Transverse colon (tissue), 4 donors: ENCODE measurements at regions not wholly inside any gene's neighbourhood (a gene's known extent, or its start where the extent isn't known, plus 50 kb on each side); places are given as distances from the start of the nearest gene placed in this dataset.

Experiments
- DNase-seq: peaks from one replicate; pipeline ENCODE4 v3.0.0-alpha.2; 2019
- H3K27ac ChIP-seq, 4 donors: fragments of 200-600 bp; sonication (generic); 2 replicates each; pipeline ENCODE4 v1.5.1; 2016 to 2018; ENCODE audit warnings: inconsistent platforms in 4 of 4
- H3K27me3 ChIP-seq: fragments of 200-600 bp; sonication (generic); 2 replicates; pipeline ENCODE4 v1.5.1; 2017; ENCODE audit warnings: inconsistent platforms
- H3K36me3 ChIP-seq, 4 donors: fragments of 200-600 bp; sonication (generic); 2 replicates each; pipeline ENCODE4 v1.5.1; 2017 to 2019; ENCODE audit warnings: inconsistent platforms in 4 of 4
- H3K4me1 ChIP-seq, 4 donors: fragments of 200-600 bp; sonication (generic); 2 replicates each; pipeline ENCODE4 v1.5.1; 2017 to 2020; ENCODE audit warnings: inconsistent platforms in 4 of 4
- H3K4me3 ChIP-seq, 4 donors: fragments of 200-600 bp; sonication (generic); 1 replicate in 1 of 4; 2 replicates in 3 of 4; pipeline versions ENCODE4 v1.5.1 to v1.6.1; 2017 to 2019; ENCODE audit warnings: inconsistent platforms in 4 of 4
- H3K9me3 ChIP-seq, 2 donors: fragments of 200-600 bp; sonication (generic); 2 replicates each; pipeline ENCODE4 v1.5.1; 2017 to 2019; ENCODE audit warnings: inconsistent platforms in 2 of 2
- EP300 ChIP-seq: sonication (generic); formaldehyde crosslinking; IDR thresholded peaks from one replicate; pipeline ENCODE4 v1.6.1; 2017; ENCODE audit warnings: antibody characterized with exemption, low read depth
- POLR2A ChIP-seq: fragments of 450-650 bp; IDR thresholded peaks from one replicate; pipeline ENCODE4 v1.6.1; 2016; ENCODE audit warnings: antibody characterized with exemption, mild to moderate bottlenecking, moderate library complexity
- POLR2AphosphoS5 ChIP-seq, 3 donors: sonication (generic); formaldehyde crosslinking; IDR thresholded peaks; one replicate each; pipeline ENCODE4 v1.6.1; 2016; ENCODE audit warnings: antibody characterized with exemption in 3 of 3
- WGBS, 2 donors: methylation state at CpG; one replicate each; pipeline ENCODE4 v1.1.5; 2018; ENCODE audit warnings: low coverage in 1 of 2; 5-methylcytosine and 5-hydroxymethylcytosine counted together
- in situ Hi-C, 4 donors: fragments of 200-750 bp; cut with MboI; loops; one replicate each; pipeline versions ENCODE4 v1.15.0 to v1.15.1; 2017; ENCODE audit warnings: low sequenced_read_pairs in 3 of 4, low pct_ligation_motif_present in 1 of 4, low pct_unique_long_range_greater_than_20kb in 1 of 4
- intact Hi-C: fragments of 100-400 bp; cut with DNase I; formaldehyde crosslinking; loops from one replicate; pipeline ENCODE4 v1.15.1; 2023; ENCODE audit warnings: low total_unique reads
- TF ChIP-seq, protein P1 (sequence below), 5 experiments: fragments of 200-600 bp in 3 of 5; fragments of 450-650 bp in 2 of 5; sonication (generic) in 3 of 5; IDR thresholded peaks; 1 replicate in 2 of 5; 2 replicates in 3 of 5; pipeline ENCODE4 v1.5.1; 2016 to 2017; ENCODE audit warnings: antibody characterized with exemption in 5 of 5, inconsistent platforms in 3 of 5, mild to moderate bottlenecking in 2 of 5, moderate library complexity in 1 of 5

- TF ChIP-seq, protein P1, sequence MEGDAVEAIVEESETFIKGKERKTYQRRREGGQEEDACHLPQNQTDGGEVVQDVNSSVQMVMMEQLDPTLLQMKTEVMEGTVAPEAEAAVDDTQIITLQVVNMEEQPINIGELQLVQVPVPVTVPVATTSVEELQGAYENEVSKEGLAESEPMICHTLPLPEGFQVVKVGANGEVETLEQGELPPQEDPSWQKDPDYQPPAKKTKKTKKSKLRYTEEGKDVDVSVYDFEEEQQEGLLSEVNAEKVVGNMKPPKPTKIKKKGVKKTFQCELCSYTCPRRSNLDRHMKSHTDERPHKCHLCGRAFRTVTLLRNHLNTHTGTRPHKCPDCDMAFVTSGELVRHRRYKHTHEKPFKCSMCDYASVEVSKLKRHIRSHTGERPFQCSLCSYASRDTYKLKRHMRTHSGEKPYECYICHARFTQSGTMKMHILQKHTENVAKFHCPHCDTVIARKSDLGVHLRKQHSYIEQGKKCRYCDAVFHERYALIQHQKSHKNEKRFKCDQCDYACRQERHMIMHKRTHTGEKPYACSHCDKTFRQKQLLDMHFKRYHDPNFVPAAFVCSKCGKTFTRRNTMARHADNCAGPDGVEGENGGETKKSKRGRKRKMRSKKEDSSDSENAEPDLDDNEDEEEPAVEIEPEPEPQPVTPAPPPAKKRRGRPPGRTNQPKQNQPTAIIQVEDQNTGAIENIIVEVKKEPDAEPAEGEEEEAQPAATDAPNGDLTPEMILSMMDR (IDR thresholded peaks at IDR 0.05), result no peak
- TF ChIP-seq EP300 (no peak), POLR2AphosphoS5 (IDR thresholded peaks at IDR 0.05) (no peak)
- Histone ChIP-seq H3K4me3 (no peak overlapping the region), H3K4me1 (no peaks in the 10 kb centered on the region), H3K36me3 (no peaks in the 10 kb centered on the region), H3K27ac (no peak overlapping the region), H3K27me3 (no peaks in the 10 kb centered on the region), H3K9me3 (no peaks in the 10 kb centered on the region)
- intact Hi-C loops, result no loop called here
- in situ Hi-C loops, result no loop called here
- DNase-seq, result no peak
- 89 to 90% methylated on average over 2 to 9 of the region's 9 CpGs for WGBS, 2 donors
These were observed 261.2 kb downstream of the CLIC5 start for GRCh38 chr6:45754432-45754831.

DNA sequence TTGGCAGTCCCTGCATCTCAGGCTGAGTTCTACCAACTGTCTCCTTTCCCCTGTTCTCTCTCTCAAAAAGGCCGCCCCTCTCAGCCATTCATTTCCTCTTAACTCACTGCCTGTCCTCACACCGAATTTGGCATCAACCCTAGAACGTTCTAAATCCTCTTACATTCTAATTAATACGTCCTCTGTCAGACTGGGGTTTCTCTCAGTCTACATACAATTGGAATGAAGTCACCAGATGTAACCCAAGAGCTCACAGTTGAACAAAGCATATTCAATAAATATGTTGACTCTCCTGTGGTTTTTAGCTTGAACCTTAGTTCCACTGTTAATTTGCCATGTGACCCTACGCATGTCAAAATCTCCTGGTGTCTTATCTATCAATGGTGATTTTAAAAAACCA lies 269.6 kb downstream of the CLIC5 start:
- in situ Hi-C loops, result no loop called here
- TF ChIP-seq POLR2AphosphoS5 (IDR thresholded peaks at IDR 0.05) (no peak), EP300 (no peak), POLR2A (no peak)
- TF ChIP-seq, protein P1 (IDR thresholded peaks at IDR 0.05), result no peak
- Histone ChIP-seq H3K4me3 (no peak overlapping the region), H3K4me1 (peaks cover 0 to 19% (median 0%) of the 10 kb centered on the region in 4 donors), H3K9me3 (peaks cover 0 to 5% of the 10 kb centered on the region in 2 donors), H3K27ac (no peak overlapping the region), H3K27me3 (no peaks in the 10 kb centered on the region), H3K36me3 (no peaks in the 10 kb centered on the region)
- 79 to 89% methylated on average over 5 of the region's 5 CpGs for WGBS, 2 donors
- intact Hi-C loops, result no loop called here
- no peak for DNase-seq

GRCh38 chr6:45743028-45743615 lies 272.5 kb downstream of the CLIC5 start:
- H3K9me3 ChIP-seq, result peaks cover 0 to 1% of the 10 kb centered on the region in 2 donors
- in situ Hi-C loops (no loop called here), intact Hi-C loops (no loop called here)
- H3K27me3 ChIP-seq, result no peaks in the 10 kb centered on the region
- no peak overlapping the region for H3K27ac ChIP-seq
- no peak for TF ChIP-seq POLR2AphosphoS5 (IDR thresholded peaks at IDR 0.05)
- no peak for TF ChIP-seq EP300
- TF ChIP-seq, protein P1 (IDR thresholded peaks at IDR 0.05), result no peak
- TF ChIP-seq POLR2A, result no peak
- no peak overlapping the region for H3K4me3 ChIP-seq
- peaks cover 0 to 20% (median 0%) of the 10 kb centered on the region in 4 donors for H3K4me1 ChIP-seq
- 84 to 87% methylated on average over 6 to 7 of the region's 7 CpGs for WGBS, 2 donors
- H3K36me3 ChIP-seq, result no peaks in the 10 kb centered on the region
- DNase-seq, result no peak

DNA sequence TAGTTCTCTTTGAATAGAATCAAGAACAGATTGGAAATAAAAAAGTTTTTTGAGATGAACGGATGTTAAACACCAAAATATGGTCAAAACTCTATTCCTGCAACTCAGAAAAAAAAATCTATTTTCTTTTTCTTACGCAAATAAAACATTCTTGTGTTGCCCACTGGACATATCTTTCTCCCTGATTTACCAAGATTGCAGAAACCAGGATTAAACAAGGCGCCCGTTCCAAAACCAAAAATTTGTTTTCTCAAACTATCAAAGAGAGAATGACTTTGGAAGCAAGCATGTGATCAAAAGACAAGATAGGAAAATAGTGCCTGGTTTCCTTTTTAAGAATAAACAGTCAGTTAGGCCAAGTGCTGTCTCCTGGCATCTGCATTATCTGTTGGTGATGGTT lies 273.1 kb downstream of the CLIC5 start:
- TF ChIP-seq POLR2AphosphoS5 (IDR thresholded peaks at IDR 0.05) (no peak), POLR2A (no peak), EP300 (no peak)
- TF ChIP-seq, protein P1 (IDR thresholded peaks at IDR 0.05), result no peak
- Histone ChIP-seq H3K27ac (peak overlapping the region in 2 of 4 donors; percentile 12 to 44), H3K36me3 (no peaks in the 10 kb centered on the region), H3K27me3 (no peaks in the 10 kb centered on the region), H3K4me1 (peaks cover 0 to 20% (median 0%) of the 10 kb centered on the region in 4 donors), H3K9me3 (no peaks in the 10 kb centered on the region), H3K4me3 (no peak overlapping the region)
- intact Hi-C loops, result no loop called here
- WGBS, 2 donors, result 64 to 79% methylated on average over 4 of the region's 4 CpGs
- DNase-seq, result no peak
- in situ Hi-C loops, result no loop called here
